NCI-H1417 (cell line): ENCODE measurements at regions not wholly inside any gene's neighbourhood (a gene's known extent, or its start where the extent isn't known, plus 50 kb on each side); places are given as distances from the start of the nearest gene placed in this dataset.

Source experiments
- DNase-seq, 3 experiments: peaks; one replicate each; lab custom pipeline; 2025; lab: John Stamatoyannopoulos, UW

- DNase-seq = peak in 2 of 3 experiments; percentile 19 to 50
Observed at GRCh38 chr5:31048282-31049270, 144.9 kb upstream of the CDH6 start.

- DNase-seq = peak in 2 of 3 experiments; percentile 27 to 66
Observed at GRCh38 chr5:31047621-31048020, 145.9 kb upstream of the CDH6 start.

GRCh38 chr5:31047007-31047406, 146.5 kb upstream of the CDH6 start:
- DNase-seq = peak in 2 of 3 experiments; percentile 56 to 89

- DNase-seq = no peak
Observed at GRCh38 chr5:31036411-31036810, 157.1 kb upstream of the CDH6 start.

- peak in 1 of 3 experiments; percentile 20 for DNase-seq
Observed at GRCh38 chr5:31033295-31033694, 160.2 kb upstream of the CDH6 start.

- no peak for DNase-seq
Observed at GRCh38 chr5:31029925-31030324, 163.6 kb upstream of the CDH6 start.

GRCh38 chr5:31027721-31028120, 165.8 kb upstream of the CDH6 start:
- no peak for DNase-seq

- no peak for DNase-seq
Observed at GRCh38 chr5:31023105-31023504, 170.4 kb upstream of the CDH6 start.

- no peak for DNase-seq
Observed at GRCh38 chr5:31021181-31021624, 172.3 kb upstream of the CDH6 start.

GRCh38 chr5:31008231-31008630, 185.3 kb upstream of the CDH6 start:
- no peak for DNase-seq

- no peak for DNase-seq
Observed at GRCh38 chr5:31007672-31008071, 185.8 kb upstream of the CDH6 start.

- DNase-seq = no peak
Observed at GRCh38 chr5:31000287-31000686, 193.2 kb upstream of the CDH6 start.

GRCh38 chr5:30997681-30998080, 195.8 kb upstream of the CDH6 start:
- DNase-seq = no peak

GRCh38 chr5:30994902-30995301, 198.6 kb upstream of the CDH6 start:
- no peak for DNase-seq

GRCh38 chr5:30994176-30994575, 199.3 kb upstream of the CDH6 start:
- no peak for DNase-seq

- no peak for DNase-seq
Observed at GRCh38 chr5:30991462-30991861, 202.0 kb upstream of the CDH6 start.

- no peak for DNase-seq
Observed at GRCh38 chr5:30981576-30981975, 211.9 kb upstream of the CDH6 start.

GRCh38 chr5:30968971-30969370, 224.5 kb upstream of the CDH6 start:
- DNase-seq = no peak

- no peak for DNase-seq
Observed at GRCh38 chr5:30960036-30960435, 233.4 kb upstream of the CDH6 start.

- no peak for DNase-seq
Observed at GRCh38 chr5:30959238-30959637, 234.2 kb upstream of the CDH6 start.

- no peak for DNase-seq
Observed at GRCh38 chr5:30957591-30957990, 235.9 kb upstream of the CDH6 start.

GRCh38 chr5:30956251-30956650, 237.2 kb upstream of the CDH6 start:
- DNase-seq = no peak

GRCh38 chr5:30937070-30937469, 256.4 kb upstream of the CDH6 start:
- no peak for DNase-seq

- no peak for DNase-seq
Observed at GRCh38 chr5:30933599-30933998, 259.9 kb upstream of the CDH6 start.
